GM21390 (cell line): ENCODE measurements at regions not wholly inside any gene's neighbourhood (a gene's known extent, or its start where the extent isn't known, plus 50 kb on each side); places are given as distances from the start of the nearest gene placed in this dataset.

Experiments used
- ATAC-seq: cut with Tn5 transposase; IDR thresholded peaks from one replicate; pipeline ENCODE4 v1.9.1; 2021; ENCODE audit not compliant: unreplicated experiment

DNA sequence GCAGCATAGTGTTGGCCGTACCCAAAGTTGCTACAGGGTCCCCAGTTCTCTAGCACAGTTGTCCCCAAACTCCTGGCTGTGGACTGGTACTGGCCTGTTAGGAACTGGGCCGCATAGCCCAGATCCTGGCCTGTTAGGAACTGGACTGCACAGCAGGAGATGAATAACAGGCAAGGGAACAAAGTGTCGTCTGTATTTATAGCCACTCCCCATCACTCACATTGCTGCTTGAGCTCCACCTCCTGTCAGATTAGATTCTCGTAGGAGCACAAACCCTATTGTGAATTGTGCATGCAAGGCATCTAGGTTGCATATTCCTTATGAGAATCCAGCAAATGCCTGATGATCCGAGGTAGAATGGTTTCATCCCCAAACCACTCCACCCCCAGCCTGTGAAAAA lies 604.0 kb upstream of the LMCD1 start:
- no peak for ATAC-seq

DNA sequence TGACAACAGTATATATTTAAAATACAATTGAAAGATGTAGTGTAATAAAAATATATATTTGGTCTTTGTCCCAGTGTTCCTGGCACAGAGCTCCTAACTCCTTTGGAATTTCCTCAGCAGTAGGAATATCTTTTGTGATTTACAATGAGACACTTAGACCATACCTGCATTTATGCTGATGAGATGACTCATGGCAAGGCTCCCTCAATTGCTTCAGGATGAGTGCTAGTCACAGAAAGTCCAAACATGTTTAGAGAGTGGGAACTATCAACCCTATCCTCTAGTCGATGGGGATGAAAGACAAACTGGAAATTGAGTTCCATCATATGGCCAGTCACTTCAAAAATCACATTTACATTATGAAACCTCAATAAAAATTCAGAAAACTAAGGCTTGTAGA lies 588.3 kb upstream of the LMCD1 start:
- no peak for ATAC-seq

DNA sequence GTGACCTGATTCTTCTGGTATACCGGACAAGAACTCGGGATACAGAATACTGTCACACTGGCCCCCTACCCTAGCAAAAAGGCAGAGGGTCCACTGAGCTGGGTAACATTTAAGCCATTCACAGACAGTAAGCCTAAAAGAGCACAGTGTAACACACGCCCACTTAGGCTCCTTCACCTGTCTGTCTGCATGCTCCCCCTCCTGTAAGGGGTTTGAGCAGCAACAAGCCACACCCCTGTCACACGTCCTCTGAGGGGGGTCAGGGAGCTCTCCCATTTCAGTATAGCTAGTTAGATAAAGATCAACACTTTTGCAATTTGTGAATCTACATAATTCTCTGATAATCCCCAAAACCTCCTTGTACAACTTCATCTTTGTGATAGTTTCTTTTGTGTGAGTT lies 586.3 kb upstream of the LMCD1 start:
- no peak for ATAC-seq

DNA sequence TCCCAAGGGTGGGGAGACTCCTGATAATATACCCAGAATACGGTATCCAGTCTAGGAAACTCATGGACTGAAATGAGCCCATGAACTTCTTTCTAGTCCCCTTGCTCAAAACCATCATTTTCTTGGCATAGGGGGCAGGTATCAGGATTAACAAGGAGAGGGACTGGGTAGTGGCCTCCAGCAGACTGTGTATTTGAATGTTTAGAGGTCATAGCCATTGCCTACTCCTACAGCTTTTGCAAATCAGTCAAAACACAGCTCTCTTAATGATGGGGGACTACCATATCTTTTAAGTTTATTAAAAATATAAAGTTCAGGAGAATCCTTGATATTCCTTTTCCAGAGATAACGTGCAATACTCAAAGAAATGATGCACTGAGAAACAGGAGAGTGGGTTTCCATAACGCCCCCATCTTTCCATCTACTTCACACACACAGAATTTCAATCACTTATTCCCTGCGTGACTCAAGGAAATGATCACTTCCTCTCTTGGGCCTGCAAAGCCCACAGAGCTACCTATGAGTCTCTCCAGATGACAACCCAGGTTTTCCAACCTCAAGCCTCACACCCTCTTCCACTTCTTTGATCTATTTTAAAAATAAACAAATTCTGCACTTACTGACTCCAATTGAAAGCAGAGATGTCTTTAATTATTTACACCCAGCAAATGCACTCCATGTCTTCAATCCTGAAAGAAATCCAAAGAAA lies 584.0 kb upstream of the LMCD1 start:
- ATAC-seq: no peak

DNA sequence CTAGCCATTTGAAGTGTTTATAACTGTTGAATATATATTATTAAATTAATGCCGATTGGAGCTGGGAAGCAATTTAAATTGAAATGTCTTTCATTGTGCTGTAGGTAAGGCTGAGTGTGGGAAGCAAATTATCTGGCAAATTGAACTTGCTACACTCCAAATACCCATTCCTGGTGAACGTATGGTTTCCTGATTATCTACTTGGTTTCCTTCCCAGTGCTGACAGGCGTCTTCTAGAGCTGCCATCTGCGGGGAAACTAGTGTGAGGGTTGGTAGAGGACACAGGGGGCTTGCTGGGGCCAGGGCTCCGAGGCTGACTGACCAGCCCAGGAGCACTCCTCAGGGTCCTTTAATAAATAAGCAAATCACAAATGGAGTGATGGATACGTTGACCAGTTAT lies 581.4 kb upstream of the LMCD1 start:
- ATAC-seq: no peak

DNA sequence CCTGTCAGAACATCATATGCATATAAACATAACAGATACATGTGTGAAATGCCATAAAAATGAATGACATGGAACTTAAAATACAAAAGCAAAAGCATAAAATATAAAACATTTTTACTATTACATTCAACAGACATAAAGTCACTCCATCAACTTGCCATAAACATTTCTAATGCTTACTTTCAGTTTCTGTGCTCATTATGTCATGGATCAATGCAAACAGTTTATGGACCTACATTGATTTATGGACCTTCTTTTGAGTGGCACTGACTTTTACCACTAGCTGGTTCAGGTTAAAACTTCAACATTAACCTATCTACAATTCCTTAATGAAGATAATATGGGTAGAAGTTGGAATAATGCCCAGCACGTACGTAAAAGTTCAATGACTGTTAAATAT lies 577.4 kb upstream of the LMCD1 start:
- no peak for ATAC-seq

DNA sequence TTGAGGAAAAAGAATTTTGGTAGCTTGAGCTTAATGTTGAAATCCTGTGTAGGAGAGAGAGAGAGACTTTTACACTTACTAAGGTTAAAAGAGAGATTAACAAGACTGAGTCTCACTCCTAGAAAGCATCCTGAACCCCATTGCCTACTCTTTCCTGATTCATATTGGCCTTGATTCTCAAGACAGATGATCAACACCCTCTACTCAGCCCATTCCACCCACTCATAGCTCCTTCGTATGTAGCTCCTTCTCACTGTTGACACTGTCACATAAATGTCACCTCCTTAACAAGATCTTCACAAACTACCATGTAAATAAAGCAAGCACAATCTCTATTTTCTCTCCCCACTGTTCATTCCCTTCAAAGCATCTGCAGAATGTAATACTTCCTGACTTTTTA lies 574.6 kb upstream of the LMCD1 start:
- no peak for ATAC-seq

DNA sequence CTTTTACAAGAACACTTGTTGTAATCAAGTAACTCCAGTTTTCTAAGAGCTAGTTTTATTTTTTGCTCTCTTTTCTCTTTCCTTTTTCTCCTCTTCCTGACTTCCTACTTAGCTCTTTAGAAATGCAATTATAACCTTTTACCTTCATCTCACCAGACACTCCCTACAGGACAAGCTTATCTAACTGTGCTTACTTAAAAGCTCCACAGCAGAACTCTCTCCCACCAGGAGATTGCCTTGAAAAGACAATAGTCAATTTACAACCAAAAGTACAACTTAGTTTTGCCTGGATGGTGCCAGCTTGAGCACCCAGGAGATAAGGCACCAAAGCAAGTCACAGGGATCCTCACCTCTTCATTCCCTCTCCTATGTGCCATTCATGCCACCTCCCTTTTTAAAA lies 573.8 kb upstream of the LMCD1 start:
- ATAC-seq: no peak

DNA sequence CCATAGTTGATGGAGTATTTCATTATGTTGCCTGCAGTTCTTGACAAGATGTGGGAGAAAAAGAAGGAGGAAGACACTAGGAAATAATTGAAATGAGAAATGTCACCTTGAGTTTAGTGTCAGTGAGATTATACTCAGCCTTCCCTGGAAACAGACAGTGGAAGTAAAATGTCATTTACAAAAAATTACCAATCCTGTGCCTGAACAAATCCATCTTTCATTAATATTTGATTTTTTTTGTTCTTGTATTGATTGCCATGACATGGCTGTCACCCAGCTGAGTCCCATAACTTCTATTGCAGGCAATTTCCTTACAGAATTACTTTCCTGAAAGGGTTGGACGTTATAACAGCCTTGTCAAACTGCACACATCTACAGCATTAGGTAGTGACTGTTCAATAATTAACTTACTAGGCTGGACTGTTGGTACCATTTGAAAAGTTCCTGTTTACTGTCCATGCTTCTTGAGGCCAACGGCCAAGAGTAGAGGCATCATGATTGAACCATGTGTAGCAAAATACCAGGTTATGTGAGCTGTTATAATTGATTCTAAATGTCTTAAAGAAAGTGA lies 572.2 kb upstream of the LMCD1 start:
- ATAC-seq: no peak

DNA sequence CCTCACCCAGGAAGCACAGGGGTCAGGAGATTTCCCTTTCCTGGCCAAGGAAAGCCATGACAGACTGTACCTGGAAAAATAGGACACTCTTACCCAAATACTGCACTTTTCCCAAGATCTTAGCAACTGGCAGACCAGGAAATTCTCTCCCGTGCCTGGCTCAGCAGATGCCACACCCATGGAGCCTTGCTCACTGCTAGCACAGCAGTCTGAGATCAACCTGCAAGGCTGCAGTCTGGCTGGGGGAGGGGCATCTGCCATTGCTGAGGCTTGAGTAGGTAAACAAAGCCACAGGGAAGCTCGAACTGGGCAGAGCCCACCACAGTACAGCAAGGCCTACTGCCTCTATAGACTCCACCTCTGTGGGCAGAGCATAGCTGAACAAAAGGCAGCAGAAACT lies 567.3 kb upstream of the LMCD1 start:
- no peak for ATAC-seq

DNA sequence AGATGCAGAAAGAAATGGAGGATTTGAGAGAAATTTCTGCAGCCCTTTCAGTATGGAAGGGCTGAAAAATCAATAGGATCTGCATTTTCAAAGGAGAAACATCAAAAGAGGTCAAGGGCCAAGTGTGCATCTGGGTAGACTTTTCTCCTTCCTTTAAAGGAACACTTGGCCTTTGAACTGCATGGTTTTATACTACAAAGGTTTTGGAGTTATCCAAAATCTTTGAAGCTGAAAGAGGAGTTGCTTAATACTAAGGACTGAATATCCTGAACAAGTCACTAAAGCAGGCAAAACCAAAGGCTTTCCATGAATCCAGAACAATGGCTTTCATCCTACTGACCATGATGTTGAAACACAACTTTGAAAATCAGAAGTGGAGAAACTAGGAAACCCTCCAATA lies 553.7 kb upstream of the LMCD1 start:
- ATAC-seq: no peak

DNA sequence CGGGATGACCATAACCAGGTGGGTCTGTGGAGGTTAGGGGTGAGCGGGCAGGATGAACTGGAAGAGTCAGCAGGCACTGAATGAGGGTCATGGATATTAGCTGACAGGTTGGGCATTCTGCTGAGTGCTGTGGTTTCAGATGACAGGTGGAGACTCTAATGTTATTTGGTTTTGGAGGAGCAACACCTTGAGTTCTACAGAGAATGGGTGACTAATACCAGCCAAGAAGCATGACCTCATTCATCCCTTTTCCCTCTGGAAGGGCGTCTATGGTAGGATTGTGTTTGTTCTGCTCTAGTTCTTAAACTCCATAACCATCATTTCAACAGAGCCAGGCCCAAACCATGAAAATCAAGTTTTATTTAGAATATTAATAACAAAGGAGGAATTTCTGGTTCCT lies 550.7 kb upstream of the LMCD1 start:
- no peak for ATAC-seq

DNA sequence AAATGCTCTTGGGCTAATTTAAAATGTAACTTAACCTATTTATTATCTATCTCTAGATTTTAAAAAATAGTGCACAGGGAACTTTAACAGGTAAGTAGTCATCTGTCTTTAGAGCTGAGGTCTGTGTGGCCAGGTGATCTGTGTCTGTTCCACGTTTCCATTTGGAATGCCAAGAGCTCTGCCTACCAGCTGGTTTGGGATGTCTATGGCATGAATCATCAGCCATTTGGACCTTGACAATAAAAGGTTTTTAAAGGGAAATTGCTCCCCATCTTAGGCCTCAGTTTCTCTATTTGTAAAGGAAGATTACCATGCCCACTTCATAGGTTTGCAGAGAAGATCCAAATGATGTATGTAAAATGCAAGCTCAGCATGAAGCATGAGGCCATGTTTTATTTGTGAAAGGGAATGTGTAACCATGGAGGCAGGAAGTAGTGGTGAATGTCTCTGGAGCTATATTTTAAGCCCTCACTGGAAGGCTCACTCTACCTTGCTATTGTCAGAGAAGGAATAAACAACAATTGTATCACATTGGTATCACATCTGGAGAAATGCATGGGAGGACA lies 548.1 kb upstream of the LMCD1 start:
- no peak for ATAC-seq

DNA sequence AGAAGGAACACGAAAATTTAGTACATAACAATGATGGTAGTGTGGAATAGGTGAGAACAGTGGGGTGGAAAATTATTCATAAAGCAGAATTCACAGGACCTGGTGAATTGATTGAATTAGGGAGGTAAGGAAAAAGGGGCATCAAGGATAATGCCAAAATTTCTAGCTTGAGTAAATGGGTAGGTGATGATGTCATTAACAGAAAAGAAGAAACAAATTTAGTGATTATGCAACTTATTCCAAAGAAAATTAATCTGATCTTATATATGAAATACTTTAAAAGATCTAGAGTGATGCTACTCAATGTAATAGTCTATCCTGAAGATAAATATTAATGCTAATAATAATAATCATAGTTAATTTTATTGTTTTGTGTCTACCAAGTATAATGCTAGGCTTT lies 544.6 kb upstream of the LMCD1 start:
- ATAC-seq: no peak

DNA sequence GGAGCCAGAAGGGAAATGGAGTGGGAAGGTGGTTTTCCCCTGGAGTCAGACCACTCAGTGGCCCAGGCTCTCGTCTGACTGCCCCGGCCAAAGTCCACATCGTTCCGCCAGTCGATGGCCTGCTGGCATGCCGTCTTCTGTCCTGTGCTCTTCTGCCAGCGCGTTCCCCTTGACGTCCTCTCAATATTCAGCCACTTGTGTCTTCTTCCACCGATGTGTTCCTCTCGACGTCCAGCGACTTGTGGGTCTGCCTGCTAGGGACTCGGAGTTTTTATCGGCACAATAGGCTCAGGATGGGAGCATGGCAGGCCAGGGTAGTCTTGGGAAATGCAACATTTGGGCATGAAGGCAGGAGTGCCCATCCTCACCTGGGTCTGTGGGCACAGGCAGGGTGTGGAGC lies 542.5 kb upstream of the LMCD1 start:
- no peak for ATAC-seq

DNA sequence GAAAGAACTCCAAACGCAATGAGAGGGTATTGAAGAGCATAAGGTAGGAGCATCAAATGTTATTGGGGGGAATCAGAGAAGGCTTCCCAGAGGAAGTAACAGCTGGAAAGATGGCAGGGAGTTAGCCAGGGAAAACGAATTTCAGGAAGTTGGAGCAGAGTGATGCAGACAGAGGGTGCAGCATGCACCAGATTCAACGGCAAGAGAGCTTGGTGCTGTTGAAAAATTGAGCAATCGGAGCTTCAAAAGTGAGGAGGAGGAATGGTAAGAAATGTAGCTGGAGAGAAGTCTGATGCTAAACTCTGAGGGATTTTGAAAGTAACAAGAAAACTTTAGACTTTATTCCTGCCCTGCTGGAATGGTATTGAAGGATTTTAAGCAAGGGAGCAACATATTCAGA lies 541.0 kb upstream of the LMCD1 start:
- ATAC-seq: no peak

DNA sequence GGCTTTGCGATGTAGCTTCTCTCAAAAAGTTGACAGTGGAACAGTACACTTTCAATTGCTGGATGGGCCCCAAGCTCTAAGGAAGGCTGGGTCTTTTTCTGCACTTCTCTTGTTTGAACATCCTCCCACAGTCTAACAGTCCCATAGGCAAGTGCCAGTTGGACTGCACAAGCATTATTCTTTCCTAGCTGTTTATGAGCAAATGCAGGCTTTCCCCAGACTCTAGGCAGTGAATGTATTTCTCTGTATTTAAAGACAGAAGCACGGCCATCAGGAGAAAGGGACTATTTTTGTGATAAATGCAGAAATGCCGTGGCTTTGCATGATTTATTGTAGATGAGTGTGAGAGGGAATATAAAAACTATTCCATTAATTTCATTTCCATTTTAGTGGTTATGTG lies 539.3 kb upstream of the LMCD1 start:
- ATAC-seq: no peak

DNA sequence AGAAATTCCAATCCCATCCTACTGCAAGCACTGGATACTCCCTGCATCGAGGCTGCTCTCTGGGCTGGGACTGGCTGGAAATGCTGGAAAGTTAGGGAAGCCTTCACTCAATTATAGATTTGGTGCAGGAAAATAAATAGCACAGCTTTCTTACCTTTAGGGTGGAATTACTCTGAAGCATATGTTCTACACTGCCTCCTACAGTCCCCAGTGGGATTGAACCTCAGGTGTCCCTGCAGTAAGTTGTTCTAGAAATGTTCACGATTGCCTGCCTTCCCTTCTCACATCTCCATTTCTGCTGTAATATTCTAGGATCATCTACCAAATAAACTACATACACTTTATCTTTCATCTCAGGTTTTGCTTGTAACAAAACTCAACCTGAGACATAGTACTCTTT lies 536.7 kb upstream of the LMCD1 start:
- ATAC-seq: no peak

DNA sequence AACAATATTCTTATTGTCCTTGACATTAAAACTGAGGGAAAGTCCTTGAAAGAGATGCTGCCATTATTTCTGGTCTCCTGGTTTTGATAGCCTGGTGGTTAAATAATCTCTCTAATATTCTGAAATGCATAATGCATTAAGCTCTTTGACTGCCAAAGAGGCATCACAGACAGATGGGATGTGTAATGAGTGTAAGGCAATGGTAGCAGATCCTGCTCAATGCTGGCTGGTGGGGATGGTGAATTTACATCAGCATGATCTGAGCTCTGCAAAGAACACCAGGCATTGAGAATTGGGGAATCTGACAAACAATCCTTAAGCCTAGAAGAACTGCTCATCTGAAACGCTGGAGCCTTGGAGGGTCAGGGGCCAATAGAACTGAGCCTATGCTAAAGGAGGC lies 528.6 kb upstream of the LMCD1 start:
- no peak for ATAC-seq

DNA sequence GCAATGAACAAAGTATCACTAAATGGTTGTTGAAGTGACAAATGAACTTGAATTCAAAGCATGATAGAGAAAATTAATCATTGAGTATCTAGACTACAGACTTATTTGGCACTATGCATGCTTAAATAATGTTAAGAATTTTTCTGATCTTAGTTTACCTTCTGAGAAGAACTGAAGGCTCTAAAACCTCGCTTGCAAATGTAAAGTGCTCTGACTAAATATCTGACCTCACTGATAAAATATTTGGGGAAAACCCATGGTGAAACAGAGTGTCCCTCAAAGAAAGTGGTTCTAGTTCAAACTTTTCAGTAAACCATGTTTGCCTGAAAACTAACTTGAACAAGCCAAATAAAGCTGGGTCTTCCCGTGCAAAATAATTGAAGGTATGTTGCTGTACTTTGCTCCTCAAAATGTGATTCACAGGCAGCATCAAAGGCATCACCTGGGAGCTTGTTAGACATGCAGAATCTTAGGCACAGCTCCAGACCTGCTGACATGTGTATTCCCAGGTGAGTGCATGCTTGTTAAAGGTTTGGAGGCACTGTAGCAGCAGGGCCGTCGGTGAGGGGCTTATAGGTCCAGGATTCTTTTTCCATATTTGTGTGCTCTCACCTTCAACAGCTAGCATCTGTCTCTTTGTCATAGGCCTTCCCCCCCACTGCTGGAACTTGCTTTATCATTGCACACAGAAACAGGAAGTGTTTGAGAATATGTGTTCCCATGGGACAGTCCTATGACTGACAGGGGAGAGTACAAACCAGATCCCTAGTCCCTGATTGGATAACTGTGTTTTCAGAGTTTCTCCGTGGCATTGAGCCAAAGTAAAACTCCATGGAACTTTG lies 524.2 kb upstream of the LMCD1 start:
- no peak for ATAC-seq

DNA sequence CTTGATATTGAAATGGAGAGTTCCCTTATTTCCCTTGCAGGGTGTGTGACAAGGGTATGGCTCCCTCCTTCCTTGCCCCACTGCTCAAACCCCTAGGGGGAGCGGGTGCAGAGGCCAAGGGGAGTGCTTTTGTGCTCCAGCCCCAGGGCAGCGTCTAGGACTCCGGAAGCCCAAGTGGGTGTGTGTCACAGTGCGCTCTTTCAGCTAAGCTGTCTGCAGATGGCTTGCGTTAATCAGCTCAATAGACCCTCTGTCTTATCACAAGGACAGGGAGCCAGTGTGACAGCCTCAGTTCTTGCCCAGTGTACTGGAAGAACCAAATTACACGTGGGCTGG lies 523.6 kb upstream of the LMCD1 start:
- no peak for ATAC-seq

DNA sequence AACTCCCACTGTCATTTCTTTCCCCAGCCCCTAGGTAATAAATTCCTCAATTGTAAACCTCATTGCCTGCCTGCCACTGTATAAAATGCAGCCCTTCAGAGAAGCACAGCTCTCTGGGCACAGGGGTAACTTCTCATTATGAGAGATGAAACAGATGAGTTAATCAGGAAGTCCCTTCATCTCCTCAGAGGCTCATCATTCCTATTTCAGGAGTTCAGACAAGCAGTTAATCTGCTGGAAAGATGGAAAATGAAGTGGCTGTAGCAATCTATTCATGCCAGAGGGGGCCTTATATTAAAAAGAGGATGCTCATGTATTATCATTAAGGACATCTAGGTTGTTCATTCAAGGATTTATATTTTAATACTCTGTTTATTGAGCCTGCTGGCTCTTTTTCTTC lies 519.5 kb upstream of the LMCD1 start:
- no peak for ATAC-seq
